GM18907 (cell line): ENCODE measurements at regions not wholly inside any gene's neighbourhood (a gene's known extent, or its start where the extent isn't known, plus 50 kb on each side); places are given as distances from the start of the nearest gene placed in this dataset.

Experiments used
- ATAC-seq: cut with Tn5 transposase; IDR thresholded peaks from one replicate; pipeline ENCODE4 v1.9.1; 2021; ENCODE audit warnings: mild to moderate bottlenecking, moderate library complexity; ENCODE audit not compliant: unreplicated experiment

DNA sequence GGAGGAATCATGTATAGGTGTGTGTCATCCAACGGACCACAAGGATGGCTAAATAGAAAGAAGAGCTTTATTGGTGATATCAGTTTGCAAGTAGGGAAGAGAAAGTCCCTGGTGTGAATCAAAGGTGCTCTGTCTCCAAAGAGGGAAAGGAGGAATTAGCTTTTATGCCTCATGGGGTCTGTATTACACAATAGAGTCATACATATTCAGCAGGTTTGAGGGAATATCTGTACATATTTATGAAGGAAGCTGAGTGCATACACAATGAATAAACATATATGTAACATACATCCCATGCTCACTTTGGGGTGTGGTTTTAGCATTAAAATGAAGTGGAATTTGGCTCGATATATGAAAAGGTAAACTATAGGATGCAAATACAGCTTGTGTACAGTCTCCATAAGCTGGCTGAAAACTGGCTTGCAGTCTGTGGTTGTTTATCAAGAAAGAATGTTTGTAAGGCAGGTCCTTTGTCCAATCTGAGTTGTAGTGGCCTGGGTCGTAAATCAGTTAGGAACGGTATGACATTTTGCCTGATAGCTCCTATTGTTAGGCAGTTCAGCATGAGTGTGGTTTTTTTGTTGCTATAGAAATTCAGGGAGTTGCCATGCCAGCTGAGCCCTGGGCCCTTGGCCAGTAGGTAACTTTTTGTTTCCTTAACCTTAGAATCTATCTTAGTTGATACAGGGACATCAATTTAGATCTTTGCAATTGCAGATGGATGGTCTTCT is 198.0 kb upstream of the ZP4 start:
- ATAC-seq: no peak

DNA sequence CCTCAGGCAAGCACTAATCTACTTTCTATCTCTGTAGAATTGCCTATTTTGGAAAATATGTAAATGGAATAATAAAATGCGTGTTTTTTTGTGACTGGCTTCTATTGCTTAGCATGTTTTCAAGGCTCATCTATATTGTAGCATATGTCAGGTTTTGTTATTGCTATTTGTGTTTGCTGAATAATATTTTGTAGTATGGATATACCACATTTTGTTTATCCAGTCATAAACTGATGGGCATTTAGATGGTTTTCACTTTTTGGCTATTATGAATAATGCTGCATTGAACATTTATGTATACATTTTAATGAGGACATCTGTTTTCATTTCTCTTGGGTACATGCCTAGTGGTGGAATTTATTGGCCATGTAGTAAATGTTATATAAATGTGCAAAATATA is 183.3 kb upstream of the ZP4 start:
- no peak for ATAC-seq

DNA sequence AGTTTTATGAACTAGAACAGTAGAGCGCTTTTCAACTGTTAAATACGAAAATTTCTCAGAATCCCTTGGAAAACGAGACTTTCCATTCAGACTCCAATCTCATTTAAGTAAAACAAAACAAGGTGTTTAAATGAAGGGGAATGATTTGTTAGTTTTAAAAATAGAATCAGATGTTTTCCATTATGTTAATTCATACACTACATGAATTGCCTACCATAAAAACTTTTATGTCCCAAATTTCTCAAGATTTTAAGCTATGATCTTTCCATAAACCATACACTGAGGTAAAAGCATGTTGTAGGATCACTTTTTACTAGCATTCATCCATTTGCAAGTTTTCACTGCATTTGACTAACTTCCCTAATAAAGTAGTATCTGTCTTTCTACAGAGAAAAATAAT is 180.3 kb upstream of the ZP4 start:
- ATAC-seq: no peak

DNA sequence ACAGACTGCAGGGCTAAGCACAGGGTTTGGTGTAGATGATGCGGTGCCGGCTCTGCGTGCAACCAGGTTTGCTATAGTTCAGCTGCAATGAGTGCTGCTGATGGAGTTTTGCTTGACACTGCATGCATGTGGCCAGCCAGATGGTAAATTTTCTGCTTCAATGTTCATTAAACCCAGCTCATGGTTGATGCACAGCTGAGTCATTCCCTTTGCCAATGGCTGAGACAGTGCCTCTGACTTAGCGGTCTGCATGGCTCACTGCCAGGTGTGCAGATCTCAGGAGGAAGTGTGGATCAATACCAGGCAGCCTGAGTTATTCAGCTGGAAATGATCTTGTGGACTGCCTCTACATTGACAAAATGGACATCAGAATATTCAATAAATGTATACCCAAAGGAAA is 172.7 kb upstream of the ZP4 start:
- ATAC-seq: peak; percentile 68

DNA sequence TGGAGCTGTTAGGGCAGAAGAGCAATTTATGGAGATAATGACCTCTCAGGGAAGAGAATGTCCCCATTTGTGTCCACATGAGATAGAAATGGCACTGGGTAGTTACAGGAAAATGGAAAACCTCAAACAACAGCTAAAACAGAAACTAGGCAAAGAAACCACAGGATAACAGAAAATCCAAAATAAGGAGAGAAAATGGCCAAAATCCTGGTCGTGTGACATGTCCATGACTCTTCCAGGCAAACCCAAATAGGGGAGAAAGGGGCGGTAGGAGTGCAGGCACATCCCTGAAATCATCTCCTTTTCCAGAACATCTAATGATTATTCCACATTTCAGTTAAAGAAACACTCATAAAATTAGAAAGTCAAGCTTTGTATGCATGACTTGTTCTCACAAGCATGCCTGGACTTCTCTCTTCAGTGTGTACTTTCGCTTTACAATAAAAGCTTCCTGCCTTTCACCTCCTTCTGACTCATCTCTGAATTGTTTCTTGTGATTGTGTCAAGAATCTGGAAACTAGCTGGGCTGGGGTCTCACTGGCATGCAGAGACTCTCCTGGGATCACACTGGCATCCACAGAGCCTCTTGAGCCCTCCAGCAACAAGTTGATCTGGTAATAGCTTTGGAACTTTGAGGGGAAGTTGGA is 171.4 kb upstream of the ZP4 start:
- ATAC-seq: peak; percentile 54

DNA sequence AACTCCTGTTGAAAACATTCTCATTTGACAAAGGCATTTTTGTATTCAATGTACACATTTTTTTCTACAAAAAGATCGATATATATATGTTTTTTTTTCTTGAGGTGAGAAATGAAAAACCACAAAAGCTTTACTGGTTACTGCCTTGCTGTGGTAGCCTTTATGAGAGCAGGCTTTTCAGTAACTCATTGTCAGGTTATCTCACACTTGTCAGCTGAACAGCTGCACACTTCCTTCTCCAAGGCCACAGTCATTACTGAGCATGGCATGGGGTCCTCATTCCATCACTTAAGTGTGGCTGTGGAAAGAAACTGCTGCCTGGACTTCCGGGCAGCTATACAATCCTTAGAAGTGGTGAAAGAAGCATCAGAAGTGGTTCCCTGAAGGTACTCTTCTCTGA is 169.3 kb upstream of the ZP4 start:
- peak; percentile 83 for ATAC-seq

DNA sequence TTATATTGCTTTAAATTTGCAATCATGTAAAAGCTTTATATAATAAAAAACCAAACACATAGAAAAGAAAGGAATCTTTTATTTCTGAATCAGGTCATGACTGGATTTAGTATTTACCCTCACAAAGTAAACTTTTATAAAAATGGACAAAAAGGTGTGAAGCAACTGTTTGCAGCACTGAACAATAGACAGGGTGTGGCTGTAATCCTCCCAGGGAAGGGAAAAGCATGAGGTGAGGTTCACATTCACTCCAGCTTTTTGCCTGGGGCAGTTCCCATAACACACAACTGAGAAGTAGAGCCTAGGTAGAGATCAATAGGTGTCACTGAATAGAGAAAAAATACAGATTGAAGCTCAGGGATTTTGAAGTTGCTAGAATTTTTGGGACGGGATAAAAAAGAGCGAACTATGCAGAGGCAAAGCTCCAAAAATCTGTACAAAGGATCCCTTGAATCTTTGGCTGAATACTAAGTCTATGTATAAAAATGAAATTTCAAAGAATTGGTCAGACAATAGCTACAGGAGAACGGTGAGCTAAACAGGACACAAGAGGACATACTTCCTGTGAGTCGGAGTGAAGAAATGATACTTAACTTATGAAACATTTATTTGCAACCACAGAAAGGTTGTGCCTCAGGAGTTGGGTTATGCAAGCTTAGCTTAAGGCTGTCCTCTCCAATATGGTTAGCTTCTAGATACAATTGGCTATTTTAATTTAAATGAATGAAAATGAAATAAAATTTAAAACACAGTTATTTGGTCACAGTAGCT is 162.0 kb upstream of the ZP4 start:
- no peak for ATAC-seq

DNA sequence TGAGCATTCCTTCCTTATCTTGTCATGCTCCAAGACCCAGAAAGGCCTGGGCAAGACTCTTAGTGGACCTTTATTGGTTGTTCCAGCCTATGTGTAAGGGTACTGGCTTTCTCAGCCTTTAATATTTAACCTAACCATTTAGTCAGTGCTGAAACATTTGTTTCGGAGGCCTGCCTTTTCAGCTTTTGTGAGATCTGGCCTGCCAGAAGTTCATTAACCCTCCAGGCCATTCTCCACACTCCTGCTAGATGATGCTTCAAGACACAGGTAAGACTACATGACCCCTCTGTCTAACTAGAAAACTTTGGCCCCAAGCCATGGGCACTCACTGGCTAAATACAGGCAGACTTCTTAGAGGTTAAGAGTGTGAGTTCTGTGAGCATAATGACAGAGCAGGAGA is 138.4 kb upstream of the ZP4 start:
- no peak for ATAC-seq

DNA sequence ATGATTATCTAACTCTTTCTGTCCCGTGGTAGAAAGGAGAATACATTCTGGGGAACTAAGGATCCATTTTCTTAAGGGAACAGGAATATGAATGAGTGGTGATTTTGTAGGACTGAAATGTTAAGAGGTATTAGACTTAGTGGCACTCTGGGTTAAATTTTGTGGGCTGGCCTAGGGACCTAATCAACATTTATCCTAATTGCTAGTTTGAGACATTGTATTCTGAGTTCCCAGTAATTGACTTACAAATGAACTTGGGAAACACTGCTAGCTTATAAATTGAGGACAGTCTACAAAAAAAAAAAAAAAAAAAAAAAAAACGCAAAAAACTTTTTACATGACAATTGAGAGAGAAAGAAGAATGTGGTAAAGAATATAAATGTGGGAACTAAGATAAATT is 136.6 kb upstream of the ZP4 start:
- ATAC-seq: no peak

DNA sequence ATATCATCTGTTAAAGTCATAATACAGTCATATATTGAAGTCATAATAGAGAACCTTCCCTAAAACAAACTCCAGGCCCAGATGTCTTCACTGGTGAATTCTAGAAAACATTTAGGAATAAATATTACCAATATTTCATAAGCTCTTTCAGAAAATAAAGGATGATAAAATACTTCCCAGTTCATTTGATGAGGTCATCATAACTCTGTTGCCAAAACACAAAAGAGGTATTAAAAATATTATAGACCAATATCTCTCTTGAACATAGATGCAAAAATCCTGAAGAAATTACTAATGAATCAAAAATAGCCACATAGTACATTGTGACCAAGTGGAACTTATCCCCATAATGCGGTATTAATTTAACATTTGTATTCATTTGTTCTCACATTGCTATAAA is 132.4 kb upstream of the ZP4 start:
- no peak for ATAC-seq

DNA sequence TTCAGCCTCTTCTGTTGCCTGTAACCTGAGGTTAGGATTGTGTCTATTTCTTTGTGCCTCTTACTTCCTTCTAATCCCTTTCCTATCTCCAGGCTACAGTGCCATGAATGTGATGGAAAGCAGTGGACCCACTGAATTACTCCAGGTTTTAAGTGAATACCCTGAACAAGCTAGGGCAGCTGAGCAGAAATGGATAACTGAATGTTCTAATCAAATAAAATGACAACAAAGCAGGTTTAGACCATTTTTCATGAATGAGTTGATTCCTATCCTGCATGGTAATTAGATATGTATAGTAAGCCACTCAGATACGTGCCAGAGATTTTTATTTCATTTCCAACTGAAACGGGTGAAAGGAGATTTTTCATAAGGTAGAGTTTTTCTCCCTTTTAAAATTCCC is 127.5 kb upstream of the ZP4 start:
- no peak for ATAC-seq

DNA sequence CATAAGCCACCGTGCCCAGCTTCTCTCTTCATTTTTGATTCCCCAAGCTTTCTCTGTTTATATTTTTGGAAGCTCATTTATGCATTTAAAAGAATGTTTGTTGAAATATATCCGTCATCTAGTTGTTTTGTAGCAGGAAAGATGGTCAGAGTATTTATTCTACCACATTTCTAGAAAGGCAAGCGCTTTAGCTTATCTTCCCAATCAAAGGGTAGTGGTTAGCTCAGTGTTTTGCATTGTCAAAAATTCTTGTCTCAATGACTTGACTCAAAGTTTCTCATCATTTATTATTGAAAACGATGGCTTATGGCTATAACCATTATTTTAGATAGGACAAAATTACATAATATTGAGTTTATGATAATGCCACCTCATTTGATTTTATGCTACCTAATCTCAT is 116.1 kb upstream of the ZP4 start:
- no peak for ATAC-seq

DNA sequence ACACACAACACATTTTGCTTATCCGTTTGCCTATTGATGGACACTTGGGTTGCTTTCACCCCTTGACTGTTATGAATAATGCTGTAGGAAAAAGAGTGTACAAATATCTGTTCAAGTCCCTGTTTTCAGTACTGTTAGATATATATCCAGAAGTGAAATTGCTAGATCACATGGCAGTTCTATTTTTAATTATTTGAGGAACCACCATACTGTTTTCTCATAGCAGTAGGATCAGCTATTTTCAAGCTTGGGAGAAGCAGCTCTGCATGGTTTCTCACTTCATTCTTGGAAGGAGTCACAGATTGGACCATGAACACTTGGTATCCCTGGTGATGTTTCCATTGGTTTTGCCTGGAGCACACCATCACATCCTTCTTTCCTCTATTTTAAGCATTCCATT is 114.4 kb upstream of the ZP4 start:
- ATAC-seq: no peak

DNA sequence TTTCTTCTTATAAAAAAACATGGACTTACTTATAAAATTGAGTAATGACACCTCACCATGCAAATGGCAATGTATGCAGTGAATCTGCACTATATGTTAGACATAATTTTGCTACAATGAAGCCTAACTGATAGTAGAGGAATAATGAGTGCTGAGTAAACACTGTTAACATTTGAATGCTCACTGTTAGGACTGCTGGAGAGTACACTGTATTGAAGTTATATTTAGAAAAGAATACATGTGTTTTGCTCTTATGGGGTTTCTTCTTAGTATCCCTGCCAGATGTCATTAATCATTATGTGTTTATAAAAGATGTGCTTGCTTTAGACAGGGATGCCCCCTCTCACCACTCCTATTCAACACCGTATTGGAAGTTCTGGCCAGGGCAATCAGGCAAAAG is 111.1 kb upstream of the ZP4 start:
- no peak for ATAC-seq

DNA sequence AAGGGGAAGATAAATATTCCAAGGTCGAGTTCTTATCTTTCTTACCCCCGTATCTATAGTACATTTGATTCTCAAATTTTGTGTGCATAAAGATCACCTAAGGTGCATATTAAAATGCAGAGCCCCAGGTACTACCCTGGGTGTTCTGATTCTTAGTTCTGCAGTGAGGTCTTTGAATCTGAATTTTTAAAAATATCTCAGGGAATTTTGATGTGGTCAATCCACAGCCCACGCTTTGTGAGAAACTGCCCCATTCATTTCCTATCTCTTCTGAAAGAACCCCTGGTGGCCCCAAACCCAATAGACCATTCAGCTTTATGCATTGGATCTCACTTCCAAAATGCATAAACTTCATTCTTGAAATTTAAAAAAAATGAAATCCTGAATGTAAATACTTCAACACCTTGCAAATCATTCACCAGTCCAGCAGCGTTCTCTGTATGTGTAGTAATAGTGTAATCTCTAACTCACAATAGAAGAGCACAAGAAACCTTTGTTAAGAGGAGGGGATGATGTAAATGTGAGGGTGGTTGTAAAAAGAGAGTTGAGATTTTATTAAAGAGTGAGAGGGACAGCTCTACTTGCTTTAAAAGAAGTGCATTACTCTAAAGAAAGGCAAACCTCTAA is 108.8 kb upstream of the ZP4 start:
- ATAC-seq: no peak

DNA sequence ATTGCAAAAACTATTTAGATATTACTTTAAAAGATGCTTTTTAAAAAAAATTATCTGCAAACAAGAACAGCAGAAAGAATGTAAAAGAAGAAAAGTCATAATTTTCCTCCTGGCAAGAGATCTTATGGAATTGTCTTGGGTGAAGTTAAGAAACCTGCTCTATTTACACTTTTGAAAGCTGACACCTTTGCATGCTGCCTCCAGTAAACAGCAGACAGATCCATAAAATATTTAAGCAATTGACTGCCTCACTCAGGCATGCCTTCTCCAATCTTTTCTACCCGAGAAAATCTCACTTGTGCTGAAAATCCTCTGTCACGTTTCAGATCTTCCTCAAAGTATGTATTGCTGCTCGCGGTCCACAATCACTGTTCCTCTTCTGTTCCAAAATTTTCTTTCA is 107.9 kb upstream of the ZP4 start:
- ATAC-seq: no peak

DNA sequence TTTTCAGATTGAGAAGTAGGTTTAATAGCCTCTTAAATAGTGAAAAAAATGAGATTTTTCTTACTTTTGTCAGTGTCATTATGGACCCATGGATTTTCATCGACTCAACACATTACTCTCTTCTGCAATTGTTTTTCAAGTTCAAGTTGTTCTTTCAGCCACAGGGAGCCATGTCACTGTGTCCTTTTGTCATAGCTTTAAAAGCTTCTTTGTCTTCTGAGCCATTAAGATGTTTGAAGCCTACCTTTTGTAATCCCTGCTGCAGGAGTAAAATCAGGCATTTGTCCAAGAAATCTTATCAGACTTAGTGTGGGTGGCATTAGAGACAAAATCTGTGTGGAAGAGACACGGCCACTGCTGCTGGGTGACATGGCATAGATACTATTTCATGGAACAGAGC is 92.8 kb upstream of the ZP4 start:
- ATAC-seq: no peak

DNA sequence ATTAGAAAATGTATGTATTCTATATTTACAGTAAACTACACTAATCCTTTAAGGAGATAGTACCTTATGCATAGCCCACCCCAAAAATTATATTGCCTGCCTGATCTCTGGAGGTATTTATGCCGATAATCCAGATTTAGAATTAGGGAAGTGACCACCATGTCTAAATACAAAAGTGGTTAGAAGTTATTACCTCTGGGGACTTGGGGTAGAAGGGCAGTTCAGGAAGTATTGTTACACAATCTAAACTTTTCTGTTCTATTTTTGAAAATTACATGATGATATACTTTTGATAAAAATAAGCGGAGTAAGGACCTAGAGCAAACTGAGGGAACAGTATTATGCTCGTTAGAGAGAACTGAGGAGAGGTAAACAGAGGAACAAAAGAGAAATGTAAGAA is 90.5 kb upstream of the ZP4 start:
- no peak for ATAC-seq

DNA sequence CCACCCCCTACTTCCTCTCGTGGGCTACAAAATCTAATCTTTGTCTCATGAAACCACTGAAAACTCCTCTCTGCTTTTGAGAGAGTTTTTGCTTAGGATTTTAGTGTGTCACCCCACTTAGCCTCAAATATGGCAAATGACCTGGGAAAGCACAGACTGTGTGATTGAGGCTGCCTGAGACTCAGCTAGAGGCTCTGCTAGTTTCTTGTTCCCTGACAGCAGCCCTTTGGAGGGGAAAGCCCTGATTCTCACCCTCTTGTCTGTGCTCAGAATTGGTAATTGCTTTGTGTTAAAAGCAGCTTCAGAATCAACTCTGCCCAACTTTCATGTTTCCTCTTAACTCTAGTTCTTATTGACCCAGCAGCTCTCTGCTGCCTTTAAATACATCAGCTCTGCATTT is 85.6 kb upstream of the ZP4 start:
- no peak for ATAC-seq

DNA sequence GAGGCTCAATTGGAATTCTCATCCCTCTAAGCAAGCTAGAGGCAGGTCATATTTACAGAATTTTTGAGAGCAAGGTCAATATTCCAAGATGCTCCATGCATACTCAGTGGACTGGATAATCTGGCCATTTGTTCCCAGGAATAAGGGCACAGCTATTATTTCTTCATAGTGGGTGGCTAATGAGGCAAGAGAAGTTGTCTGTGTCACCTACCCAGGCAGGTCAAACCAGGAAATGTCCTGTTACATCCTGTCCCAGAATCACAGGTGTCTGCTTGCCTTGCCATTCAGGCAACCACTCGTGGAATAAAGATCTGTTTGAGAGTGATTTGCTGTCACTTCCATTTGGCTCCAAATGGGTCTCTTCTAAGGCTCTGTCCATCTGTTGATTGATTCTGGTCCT is 85.2 kb upstream of the ZP4 start:
- no peak for ATAC-seq

DNA sequence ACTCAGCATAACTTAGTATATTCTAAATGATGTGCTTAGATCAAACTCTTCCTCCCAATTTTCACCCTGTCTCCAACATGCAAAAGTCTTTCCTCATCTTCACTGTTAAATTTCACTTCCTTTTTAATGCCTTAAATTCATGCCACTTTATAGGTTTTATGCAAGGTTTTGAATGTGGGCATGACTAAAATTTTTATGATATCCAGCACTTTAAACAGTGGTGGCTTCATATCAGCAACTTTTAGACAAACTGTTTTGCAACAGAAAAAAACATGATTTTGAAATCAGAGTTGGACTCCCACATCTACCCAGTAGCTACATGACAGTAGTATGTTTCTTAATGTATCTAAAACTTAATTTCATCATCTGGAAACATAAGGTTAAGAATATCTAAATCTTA is 84.7 kb upstream of the ZP4 start:
- no peak for ATAC-seq

DNA sequence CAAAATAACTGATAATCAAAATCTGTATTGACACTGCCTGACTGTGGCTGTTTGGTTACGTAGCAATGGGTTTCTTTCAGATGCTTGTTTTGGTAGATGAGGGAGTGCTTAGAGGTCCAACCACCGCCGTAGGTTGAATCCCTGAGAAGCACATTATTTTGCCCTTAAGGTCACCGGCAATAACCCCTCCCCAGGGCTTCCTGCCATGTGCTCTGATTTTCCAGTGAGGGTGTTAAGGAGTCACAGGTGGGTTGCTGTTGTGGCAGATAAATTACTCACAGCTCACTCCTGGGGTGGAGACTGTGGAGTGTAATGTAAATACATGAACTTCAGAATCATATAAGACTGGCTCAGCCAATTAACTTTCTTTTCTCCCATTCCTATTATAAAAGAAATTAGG is 81.5 kb upstream of the ZP4 start:
- no peak for ATAC-seq
